ENCODE measurements at regions not wholly inside any gene's neighbourhood (a gene's known extent, or its start where the extent isn't known, plus 50 kb on each side); places are given as distances from the start of the nearest gene placed in this dataset.

- Histone ChIP-seq H3K4me1 (no peaks in the 10 kb centered on the region), H3K4me3 (no peak overlapping the region), H3K9me3 (no peaks in the 10 kb centered on the region), H3K27me3 (ENCODE audit: insufficient read depth in 3 of 3, low read length in 2 of 3) (no peaks in the 10 kb centered on the region), H3K36me3 (ENCODE audit: insufficient read depth in 1 of 2, low read depth in 1 of 2) (no peaks in the 10 kb centered on the region), H3K27ac (no peak overlapping the region)
- intact Hi-C loops (cut with DNase I) = no loop called here
- DNase-seq (no peak), ATAC-seq (no peak)
- no peak for TF ChIP-seq CTCF (IDR thresholded peaks at IDR 0.05)
- 46 to 56% (median 55%) methylated on average over 7 of the region's 7 CpGs for WGBS, 3 donors
Measured at GRCh38 chr13:72186730-72187422, 319.9 kb upstream of the DACH1 start.

GRCh38 chr13:72185776-72186175 is 318.8 kb upstream of the DACH1 start:
- no peak overlapping the region for H3K27ac ChIP-seq
- H3K4me3 ChIP-seq = no peak overlapping the region
- TF ChIP-seq CTCF (IDR thresholded peaks at IDR 0.05) = no peak
- H3K27me3 ChIP-seq (ENCODE audit: insufficient read depth in 3 of 3, low read length in 2 of 3) = no peaks in the 10 kb centered on the region
- H3K9me3 ChIP-seq = no peaks in the 10 kb centered on the region
- no peak for DNase-seq
- intact Hi-C loops (cut with DNase I) = no loop called here
- no peaks in the 10 kb centered on the region for H3K4me1 ChIP-seq
- H3K36me3 ChIP-seq (ENCODE audit: insufficient read depth in 1 of 2, low read depth in 1 of 2) = no peaks in the 10 kb centered on the region
- no peak for ATAC-seq

GRCh38 chr13:72181661-72182060 is 314.7 kb upstream of the DACH1 start:
- ATAC-seq (no peak), DNase-seq (no peak)
- Histone ChIP-seq H3K4me3 (no peak overlapping the region), H3K4me1 (no peaks in the 10 kb centered on the region), H3K27me3 (ENCODE audit: insufficient read depth in 3 of 3, low read length in 2 of 3) (no peaks in the 10 kb centered on the region), H3K9me3 (no peaks in the 10 kb centered on the region), H3K36me3 (ENCODE audit: insufficient read depth in 1 of 2, low read depth in 1 of 2) (no peaks in the 10 kb centered on the region), H3K27ac (no peak overlapping the region)
- intact Hi-C loops (cut with DNase I) = no loop called here
- no peak for TF ChIP-seq CTCF (IDR thresholded peaks at IDR 0.05)
- WGBS, 3 donors = 76 to 79% (median 78%) methylated on average over 2 of the region's 2 CpGs

- DNase-seq = no peak
- no peak for ATAC-seq
- H3K4me1 ChIP-seq = no peaks in the 10 kb centered on the region
- intact Hi-C loops (cut with DNase I) = no loop called here
- H3K36me3 ChIP-seq (ENCODE audit: insufficient read depth in 1 of 2, low read depth in 1 of 2) = no peaks in the 10 kb centered on the region
- H3K9me3 ChIP-seq = no peaks in the 10 kb centered on the region
- H3K27me3 ChIP-seq (ENCODE audit: insufficient read depth in 3 of 3, low read length in 2 of 3) = no peaks in the 10 kb centered on the region
- H3K27ac ChIP-seq = no peak overlapping the region
- 82 to 84% (median 82%) methylated on average over 7 of the region's 7 CpGs for WGBS, 3 donors
- H3K4me3 ChIP-seq = no peak overlapping the region
- TF ChIP-seq CTCF (IDR thresholded peaks at IDR 0.05) = no peak
Measured at GRCh38 chr13:72180253-72180952, 313.4 kb upstream of the DACH1 start.

Data from psoas muscle (tissue), 7 donors.